HG03378 (cell line): ENCODE measurements at regions not wholly inside any gene's neighbourhood (a gene's known extent, or its start where the extent isn't known, plus 50 kb on each side); places are given as distances from the start of the nearest gene placed in this dataset.
"Not testable (repeated sequence)": the region's sequence is repeated elsewhere in the genome, so short reads cannot be mapped to it uniquely, and the experiment has no call there.

Experiments used
- ATAC-seq: cut with Tn5 transposase; IDR thresholded peaks from one replicate; pipeline ENCODE4 v1.9.1; 2021; ENCODE audit warnings: mild to moderate bottlenecking, moderate library complexity; ENCODE audit not compliant: unreplicated experiment

DNA sequence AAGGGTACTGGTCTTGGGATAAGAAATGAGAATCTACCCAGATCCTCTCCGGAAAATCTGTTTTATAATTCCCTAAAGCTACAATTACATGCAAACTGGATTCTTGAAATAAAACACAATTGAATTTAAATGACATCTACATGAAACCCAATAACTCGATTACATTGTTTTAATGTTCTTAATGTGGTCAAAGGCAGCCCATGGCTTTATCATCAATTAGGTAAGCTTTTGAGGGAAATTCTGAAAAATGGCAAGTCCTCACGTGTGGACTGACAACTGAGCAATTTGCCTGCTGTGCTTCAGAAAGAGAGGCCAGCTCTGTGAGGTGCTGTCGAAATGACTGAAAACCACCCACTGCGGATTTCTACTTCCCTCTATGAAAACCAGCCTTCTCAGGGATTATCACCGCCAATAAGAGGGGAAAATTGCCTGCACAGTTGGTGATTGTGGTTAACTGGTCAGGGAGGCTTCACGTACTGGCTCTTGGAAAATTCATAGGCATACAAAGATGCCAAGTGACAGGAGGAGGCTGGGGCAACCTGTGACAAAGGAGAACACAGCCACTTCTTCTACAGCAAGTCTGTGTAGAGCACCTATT, 200.8 kb upstream of the SLCO3A1 start:
- ATAC-seq: no peak

DNA sequence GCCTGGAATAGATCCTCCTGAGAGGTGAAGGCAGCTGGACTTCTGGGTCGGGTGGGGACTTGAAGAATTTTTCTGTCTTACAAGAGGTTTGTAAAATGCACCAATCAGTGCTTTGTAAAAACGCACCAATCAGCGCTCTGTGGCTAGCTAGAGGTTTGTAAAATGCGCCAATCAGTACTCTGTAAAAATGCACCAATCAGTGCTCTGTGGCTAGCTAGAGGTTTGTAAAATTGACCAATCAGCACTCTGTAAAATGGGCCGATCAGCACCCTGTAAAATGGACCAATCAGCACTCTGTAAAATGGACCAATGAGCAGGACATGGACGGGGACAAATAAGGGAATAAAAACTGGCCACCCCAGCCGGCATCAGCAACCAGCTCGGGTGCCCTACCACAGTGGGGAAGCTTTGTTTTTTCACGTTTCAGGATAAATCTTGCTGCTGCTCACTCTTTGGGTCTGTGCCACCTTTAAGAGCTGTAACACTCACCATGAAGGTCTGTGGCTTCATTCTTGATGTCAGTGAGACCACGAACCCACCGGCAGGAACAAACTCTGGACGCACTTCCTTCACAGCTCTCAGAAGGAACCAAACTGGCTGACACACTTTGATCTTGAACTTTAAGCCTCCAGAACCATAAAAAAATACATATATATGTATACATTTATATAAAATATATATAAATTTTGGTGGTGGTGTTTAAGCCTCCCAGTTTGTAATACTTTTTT, 197.8 kb upstream of the SLCO3A1 start:
- not testable (repeated sequence) for ATAC-seq

DNA sequence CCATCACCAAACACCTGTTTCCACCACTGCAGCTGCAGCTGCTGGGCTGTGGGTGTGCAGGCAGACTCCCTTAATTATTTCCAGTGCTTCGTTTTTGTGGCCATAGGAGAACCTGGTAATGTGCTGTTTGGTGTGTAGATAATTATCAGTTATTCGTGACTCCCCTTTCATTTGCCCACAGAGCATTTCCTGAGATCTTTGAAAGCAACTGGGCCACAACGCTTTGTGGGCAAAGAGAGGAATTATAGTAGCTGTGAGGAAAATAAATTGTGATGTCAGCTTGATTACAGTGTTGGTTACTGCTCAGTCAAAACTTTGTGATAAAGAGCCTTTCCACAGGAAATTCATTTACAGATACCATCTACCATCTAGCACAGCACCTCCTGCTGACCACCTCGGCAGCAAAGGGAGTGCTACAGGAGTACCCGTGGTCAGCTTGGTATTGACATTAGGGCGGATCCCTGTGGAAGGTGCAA, 193.3 kb upstream of the SLCO3A1 start:
- ATAC-seq: no peak

DNA sequence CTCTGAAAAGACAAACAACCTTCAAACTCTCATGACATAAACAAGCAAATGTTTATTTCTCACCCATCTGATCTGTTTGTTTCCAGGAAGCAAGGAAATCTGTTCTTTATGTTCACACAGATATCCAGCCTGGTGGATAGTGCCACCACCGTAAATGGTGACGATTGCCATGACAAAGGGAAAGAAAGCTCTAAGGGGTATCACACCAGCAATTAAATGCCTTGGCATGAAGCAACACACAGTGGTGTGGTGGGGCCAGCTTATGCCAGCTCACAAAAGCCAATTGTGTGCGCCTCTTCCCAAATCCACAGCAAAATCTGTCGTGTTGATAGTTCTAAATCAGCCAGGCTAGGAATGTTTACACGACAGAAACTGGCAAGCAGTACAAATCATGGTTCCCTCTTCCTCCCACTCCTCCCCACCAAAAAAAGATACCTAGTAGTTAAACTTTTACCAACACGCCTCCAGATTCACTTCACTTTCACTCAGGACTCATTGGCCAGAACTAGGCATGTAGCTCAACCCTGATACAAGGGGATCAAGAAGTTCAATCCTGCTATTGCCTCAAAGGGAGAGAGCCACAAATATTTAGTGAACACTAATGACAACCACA, 189.2 kb upstream of the SLCO3A1 start:
- ATAC-seq: no peak

DNA sequence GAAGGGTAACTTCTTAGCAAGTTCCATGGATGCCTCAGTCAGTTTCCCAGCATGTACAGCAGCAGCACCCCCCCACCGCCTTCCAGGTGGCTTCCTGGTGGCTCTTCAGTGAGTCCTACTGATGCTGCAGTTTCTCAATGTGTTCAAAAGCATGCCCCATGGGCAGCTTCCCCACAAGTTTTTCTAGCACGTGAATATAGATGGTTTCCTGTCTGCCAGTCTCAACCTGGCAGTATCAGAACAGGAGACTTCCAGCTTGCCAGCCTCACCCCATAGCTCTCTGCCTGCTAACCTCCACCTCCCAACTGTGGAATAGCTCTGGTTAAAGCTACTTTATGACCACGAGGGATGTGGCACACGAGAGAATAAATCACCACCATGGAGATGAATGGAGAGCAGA, 188.3 kb upstream of the SLCO3A1 start:
- ATAC-seq: no peak

DNA sequence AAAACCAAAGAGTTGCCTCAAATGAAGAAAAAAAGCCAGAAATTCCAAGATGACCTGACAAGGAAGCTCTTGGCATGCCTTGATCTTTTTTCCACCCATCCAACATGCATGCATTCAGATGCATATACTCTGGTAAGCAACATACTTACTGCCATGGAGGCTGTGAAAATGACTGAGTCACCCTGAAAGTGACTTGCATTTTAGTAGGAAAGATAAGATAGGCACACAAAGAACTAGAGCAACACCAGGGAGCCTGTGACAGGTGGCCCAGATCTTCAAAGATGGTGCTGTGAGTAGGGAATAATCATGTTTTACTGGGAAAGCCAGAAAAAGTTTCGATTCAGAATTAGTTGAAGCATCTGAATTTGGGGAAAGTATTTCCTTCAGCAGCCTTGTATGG, 185.1 kb upstream of the SLCO3A1 start:
- ATAC-seq: no peak

DNA sequence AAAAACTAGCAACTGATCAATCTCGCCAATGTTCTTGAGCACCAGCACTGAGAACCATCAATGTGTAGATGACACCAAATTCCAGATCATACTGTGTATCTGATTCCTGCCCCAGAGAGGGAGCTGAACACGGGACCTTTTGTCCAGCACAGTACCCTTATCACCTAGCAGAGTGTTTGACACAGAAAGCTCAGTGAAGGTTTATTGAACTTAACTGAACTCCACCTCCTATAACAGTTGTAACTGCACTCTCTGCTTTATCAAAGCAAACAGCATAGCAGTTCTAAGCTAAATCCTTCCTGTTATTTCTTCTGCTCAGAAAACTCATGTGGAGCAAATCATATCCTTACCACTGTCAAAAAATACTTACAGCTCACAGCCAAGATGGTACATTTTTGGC, 183.4 kb upstream of the SLCO3A1 start:
- ATAC-seq: no peak

DNA sequence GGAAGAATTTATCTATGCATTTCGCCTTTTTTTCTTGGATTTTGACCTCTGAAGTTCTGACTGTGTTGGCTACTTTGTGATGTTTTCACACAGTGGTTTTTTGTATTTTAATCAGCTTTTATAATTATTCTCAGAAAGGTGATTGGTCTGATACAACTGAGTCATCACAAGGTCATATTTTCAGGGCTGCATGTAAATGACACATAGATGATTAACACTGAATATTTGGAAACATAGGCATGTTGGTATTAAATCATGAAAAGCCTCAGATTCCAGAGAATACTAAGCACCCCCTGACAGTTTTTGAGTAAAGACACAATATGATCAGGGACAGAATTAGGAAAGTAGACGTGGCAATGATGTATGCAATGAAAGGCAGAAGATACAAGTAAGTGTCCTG, 175.5 kb upstream of the SLCO3A1 start:
- no peak for ATAC-seq

DNA sequence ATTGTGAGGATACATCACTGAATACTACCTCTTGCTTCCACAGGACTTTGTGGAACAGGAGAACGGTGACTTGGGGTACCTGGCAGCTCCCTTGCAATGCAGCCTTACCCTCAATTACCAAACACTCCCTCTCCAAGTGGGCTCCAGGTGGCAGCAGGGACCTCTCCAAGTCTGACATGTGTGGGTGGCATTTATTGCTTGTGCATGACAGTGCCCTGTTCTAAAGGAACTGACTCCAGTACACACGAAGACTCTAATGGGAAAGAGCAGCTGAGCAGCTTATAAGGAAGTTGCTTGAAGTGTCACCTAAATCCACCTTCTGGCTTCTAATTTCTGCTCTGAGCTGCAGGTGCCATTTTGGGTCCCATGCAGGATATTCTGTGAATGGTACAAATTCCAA, 174.1 kb upstream of the SLCO3A1 start:
- ATAC-seq: no peak

DNA sequence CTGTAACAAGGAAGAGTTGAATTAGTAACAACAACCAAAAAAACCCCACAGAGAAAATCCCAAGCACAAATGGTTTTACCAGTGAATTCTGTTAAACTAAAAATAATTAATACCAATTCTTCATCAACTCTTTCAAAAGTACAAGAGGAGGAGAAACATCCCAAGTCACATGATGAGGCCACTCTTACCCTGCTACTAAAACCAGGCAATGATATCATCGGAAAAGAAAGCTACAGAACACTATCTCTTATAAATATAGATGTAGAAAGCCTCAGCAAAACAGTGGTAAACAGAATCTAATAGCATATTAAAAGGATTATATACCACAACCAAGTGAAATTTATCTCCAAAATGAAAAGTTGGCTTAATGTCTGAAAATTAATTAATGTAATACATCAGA, 168.1 kb upstream of the SLCO3A1 start:
- ATAC-seq: no peak

DNA sequence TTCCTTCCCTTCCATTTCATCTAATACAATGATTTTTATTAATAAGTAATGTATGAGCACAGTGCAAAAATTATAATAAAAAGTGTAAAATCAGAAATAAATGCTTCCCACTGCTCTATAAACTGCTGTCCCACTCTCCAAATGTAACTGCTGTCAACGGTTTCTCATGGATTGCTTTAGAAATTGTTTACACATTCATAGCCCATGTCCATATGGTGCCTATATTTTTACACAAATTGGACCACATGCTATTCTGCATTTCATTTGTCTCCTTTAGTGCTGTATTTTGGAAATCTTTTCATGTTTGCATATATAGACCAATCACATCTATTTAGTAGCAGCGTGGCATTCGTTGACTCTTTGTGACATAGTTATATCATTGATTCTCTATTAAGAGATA, 164.7 kb upstream of the SLCO3A1 start:
- ATAC-seq: no peak

DNA sequence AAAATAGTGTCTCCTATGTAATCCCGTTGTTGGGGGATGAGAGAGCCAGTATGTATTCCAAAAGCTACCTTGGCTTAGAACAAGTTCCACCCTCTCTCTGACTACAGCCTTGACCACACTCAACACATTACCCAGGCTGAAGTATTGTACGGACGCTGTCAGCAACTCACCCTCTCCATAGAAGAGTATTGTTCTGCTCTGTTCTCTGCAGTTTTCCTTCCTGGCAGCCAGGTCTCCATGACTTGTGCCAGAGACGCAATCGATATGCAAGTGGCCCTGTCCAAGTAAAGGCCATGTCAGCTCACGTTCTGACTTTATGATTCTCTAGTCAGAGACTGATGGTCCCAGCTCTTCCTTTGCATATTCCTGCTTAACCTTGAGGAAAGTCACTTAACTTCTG, 164.1 kb upstream of the SLCO3A1 start:
- no peak for ATAC-seq

DNA sequence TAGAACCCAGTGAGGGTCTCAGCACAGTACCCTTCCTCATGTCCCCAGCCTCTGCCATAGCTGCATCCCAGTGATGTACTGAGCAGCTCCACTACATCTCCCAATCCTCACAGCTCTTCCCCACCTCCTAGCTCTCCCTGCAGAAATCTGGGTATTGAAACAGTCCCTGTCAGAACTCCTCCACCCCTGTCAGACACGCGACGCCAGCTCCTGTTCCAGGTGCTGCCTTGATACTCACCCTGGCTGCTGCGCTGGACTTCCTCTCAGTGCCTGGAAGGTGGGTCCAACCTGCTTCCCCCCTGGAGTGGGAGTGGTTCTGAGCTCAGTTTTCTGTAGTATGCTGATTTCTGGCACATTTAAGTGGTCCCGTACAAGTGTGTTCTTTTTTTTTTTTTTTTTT, 160.9 kb upstream of the SLCO3A1 start:
- ATAC-seq: no peak

DNA sequence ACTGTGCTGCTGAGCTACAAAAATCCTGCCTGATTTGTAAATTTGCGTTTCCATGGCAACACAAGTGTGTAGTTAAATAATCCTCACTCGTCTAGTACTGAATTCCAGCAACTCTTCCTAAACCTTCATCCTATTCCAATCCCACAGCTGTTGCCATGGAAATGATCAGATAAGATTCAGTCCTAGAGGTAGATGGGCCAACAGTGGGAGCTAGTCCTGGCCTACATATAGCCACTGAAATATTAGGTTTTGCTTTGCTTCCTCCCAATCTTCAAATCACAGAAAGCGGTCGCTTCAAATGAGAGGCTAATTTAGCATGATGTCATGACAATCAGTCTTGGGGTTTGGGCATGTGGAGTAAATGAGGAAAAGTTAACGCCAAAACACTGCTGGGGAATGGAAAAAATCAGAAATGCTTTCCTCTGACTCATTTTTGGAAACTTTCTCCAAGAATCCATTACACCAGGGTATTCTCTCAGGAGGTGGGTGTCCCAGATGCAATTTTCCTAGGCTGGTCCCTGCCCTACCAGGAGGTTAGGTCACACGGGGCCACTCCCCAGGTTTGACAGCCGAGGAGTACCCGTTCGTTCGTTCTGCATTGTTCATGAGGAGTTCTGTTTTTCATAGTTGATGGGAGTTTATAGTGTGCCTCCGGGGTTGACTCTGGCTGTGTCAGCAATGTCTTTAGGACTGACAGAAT, 159.2 kb upstream of the SLCO3A1 start:
- ATAC-seq: no peak

DNA sequence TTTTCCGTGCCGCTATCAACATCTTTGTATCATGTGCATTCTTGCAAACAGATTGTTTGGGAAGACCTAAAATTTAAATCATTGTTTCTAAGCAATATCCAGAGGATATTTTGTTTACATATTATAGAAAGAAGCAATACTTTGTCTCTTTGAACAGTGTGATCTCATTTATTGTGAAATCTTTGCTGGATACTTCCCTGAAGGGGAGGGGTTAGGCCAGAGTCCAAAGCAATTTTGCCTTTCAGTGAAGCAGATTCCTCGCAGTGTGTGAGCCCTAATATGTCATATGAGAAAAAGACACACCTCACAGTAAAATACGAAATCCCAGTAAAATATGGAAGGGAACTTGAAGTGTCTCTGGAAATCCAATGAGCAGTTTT, 158.7 kb upstream of the SLCO3A1 start:
- ATAC-seq: no peak

DNA sequence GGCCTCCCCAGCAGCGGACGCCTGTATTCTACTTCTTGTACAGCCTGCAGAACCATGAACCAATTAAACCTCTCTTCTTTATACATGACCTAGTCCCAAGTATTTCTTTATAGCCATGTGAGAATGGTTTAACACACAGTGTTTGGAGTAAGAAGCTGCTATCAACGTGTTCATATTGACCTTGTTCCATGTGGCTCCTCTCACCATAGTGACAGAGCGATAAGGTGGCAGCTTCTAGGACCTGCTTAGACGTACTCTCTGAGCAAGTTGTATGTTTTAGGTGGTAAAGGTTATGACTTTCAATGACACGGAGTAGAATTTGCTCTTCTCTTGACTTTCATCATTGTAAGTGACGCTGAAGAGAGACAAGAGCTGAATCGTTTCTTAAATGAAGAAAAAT, 157.7 kb upstream of the SLCO3A1 start:
- no peak for ATAC-seq

DNA sequence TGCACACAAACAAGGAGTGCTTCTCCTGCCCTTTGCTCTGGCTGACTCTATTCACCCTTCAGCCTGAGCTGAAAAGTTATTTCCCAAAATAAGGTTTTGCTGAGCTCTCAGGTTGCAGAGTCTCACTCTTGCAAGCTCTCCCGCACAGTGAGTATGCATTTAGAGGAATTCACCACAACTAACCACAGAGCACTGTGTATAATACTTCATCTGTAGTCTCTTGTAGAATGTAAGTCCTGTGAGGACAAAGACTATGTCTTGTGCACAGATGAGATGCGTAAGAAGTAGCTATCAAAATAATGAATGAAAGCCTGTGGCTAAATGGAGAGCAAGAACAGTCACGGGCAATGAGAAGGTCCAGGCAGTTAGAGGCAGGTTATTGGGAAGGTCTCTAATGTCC, 156.5 kb upstream of the SLCO3A1 start:
- no peak for ATAC-seq

DNA sequence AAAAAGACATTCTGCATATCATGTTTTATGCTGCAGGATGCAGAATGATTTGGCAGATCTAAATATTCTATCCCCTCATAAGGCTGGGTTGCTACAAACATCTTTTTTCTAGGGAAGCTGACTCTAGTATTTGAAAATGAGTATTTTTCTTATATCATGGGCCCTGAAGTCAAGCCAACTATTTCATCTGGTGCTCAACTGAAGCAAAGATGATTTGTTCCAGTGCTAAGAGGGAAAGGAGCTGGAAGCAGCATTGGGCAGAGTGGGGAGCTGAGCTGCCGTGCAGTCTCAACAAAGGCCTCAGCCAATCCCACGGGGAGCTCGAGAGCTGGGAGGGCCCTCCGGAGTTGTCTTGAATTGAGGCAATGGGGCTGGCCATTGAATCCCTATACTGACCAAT, 155.3 kb upstream of the SLCO3A1 start:
- ATAC-seq: no peak

DNA sequence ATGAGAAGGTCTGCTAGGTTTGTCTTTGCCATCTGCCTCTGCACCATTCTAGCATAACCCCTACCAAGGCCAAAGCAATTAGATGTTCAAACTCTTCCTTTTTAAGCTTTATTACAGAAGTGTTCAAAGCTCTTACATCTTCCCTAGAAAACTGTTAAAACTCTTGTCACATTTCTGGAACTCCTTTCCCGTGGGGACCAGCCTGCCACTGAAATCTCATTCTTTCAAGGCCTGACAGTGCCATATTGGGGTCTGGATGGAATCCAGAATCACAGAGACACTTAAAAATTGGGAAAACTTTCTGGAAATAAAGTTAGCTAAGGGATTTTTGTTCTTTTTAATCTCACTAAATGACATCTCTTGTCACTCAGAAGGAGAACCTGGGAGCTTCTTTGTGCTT, 153.8 kb upstream of the SLCO3A1 start:
- no peak for ATAC-seq

DNA sequence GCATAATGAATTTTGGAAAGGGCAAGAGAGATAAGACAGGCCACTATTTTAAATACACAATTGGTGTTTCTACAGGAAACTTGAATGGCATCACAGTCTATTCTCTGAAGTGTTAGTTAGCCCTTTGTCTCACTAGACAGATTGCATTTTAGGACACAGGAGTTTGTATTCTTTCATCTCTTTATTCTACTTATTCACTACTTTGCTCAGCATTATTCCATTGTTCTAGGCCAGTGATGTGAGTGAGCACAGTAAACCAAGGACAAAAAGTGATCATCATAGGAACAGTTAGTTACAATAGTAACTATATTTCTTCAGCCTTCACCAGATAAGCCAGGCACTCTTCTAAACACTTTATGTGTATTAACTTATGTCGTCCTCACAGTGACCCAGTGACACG, 150.2 kb upstream of the SLCO3A1 start:
- no peak for ATAC-seq

DNA sequence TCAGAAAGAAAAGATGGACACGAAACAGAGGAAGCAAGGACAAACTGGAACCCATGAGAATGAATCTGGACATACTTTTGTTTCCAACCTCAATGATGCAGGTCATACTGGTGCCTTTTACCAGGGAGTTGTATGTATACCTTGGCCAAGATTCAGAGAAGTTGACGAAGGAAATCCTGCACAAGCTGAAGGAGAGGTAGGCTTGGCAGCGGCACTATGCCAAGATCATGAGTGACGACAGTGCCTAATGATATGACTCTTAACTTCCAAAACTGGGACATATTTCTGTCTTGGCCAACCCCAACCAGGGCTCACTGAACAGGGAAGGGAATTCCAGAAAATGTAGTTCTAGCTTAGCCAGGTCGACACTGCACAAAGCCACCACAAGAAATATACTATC, 149.2 kb upstream of the SLCO3A1 start:
- ATAC-seq: no peak
